Stimulated activated CD8-positive, alpha-beta memory T cell treated with anti-CD3 and anti-CD28 coated beads, Interleukin-7, amount 100 ng/mL, for 1 hour (primary cell): ENCODE measurements at regions not wholly inside any gene's neighbourhood (a gene's known extent, or its start where the extent isn't known, plus 50 kb on each side); places are given as distances from the start of the nearest gene placed in this dataset.

Experiments
- DNase-seq, 2 donors: peaks; one replicate each; pipeline ENCODE4 v3.0.0-alpha.2; 2020; ENCODE audit warnings: low read depth in 2 of 2

DNA sequence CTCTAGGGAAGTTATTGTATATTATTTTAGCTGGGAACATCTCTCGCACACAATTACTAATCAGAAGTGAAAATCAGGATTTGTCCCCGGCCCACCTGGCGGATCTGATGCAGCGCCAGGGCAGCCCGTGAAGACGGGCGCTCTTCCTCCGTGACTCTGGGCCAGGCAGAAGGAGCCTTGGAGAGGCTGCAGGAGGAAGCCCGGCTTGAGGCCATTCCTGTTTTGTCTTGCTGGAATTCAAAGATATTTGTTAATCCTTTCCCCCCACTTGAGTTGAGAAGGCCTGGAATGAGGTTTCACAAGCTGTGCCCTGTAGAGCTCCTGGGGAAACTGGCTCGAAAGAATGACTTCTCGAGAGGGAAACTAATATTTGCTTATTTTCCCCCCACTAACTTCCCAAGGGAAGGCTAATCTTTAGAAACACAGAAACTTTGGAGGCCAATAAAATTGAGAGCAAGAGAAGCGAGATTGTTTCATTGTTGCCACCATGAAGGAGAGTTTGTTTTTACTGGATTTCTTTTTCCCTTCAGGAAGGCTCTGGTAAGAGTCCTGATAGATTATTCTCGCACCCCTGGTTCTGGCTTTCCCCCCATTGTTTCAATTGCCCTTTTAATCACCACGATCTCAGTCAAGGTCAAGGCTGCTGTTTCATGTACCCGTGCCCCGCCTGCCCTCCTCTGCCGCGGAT lies 92.8 kb upstream of the SEPTIN5 start:
- no peak for DNase-seq

DNA sequence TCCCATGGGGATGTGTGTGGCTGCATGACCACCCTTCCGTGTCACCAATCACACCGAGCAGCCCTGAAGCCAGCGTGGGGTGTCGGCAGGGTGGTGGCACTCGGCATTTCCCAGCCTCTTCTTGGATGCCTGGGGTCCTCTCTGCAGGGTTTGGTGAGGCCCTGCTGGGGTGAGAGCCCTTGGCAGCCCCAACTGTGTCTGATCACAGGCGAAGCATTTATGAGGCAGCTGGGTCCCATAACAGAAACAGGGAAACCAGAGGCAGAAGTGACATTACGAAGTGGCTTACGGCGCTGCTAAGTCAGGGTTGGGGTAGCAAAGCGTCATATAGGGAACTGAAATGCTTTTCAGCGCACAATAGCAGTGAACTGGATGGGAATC lies 92.3 kb upstream of the SEPTIN5 start:
- DNase-seq, result no peak

DNA sequence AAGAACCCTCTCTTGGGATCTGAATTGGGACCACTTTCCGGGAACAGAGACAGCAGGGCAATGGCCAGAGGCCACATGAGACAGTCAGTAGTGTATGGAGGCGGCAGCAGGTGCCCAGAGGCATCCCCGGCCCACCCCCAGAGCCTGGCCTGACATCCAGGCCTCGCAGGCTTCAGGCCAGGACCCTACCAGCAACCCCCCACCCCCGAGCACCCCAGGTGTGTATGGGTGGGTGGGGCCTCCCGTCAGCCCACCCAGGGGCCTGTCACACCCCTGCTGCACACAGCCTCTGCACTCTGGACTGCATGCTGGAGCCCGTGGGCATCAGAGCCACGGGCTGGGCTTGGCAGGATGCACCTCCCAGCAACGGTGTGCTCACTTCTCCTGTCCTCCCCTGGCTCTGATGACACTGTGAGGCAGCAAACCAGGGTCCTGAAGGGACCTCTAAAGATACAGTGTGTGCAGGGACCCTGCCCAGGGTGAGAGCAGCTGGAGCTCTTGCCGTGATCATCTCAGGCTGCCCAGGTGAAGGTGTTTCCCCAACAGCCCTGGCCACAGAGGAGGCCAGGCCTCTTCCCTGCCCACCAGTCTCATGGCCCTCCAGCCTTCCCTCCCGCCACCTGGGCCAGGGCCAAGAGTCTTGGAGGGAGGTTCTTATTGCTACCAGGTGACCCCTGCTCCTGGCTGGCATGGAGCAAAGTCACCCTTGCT lies 88.8 kb upstream of the SEPTIN5 start:
- DNase-seq, result no peak

DNA sequence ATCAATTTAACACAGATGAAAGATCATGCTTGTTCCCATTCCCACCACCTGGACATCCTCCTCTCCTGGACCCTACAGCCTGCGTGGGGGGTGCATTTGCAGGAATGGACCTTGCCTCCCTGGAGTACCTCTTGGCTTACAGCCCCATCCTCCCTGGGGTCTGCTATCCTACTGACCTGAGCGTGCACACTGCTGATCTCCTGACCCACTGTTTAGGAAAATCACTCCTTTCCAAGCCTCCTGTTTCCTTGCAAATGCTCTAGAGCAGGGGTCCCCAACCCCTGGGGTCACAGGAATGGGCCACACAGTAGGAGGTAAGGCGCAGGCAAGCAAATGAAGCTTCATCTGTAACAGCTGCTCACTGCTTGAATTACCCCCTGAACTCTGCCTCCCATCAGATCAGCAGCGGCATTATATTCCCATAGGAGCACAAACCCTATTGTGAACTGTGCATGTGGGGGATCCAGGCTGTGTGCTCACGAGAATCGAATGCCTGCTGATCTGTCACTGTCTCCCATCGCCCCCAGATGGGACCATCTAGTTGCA lies 88.2 kb upstream of the SEPTIN5 start:
- DNase-seq, result no peak

DNA sequence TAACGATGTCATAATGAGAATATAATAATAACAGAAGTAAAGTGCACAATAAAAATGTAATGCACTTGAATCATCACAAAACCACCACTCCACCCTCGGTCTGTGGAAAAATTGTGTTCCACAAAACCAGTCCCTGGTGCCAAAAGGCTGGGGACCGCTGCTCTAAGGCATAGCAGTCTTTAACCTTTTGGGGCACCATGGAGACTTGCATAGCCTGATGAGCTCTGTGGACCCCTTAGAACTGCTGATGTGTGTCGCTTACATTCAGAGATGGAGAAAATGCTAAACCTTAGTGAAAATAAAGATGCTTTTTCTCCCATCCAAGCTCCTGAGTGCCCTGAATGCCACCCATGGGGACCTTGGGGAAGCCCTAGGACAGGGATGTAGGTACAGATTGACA lies 87.6 kb upstream of the SEPTIN5 start:
- no peak for DNase-seq

DNA sequence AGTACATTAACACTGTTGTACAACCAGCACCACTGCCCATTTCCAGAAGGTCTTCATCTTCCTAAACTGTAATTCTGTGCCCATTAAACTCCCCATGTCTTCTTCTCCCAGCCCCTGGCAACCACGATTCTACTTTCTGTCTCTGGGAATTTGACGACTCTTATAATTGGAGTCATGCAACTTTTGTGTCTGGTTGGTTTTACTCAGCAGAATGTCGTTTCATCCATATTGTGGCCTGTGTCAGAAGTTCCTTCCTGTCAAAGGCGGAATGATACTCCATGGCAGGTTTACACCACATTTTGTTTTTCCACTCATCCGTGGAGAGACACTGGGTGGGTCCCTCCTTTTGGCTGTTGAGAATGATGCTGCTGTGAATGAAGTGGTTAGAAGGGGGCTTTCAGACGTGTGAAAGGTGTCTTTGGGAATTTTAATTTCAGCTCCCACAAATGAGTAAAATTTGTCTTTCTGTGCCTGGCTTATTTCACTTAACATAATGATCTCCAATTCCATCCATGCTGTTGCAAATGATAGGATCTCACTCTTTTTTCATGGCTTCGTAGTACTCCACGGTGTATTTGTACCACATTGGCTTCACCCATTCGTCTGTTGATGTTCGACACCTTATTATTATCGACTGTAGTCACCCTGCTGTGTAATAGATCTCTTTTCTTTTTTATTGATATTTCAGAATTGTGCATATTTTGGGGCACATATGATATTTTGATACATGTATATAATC lies 86.1 kb upstream of the SEPTIN5 start:
- no peak for DNase-seq

DNA sequence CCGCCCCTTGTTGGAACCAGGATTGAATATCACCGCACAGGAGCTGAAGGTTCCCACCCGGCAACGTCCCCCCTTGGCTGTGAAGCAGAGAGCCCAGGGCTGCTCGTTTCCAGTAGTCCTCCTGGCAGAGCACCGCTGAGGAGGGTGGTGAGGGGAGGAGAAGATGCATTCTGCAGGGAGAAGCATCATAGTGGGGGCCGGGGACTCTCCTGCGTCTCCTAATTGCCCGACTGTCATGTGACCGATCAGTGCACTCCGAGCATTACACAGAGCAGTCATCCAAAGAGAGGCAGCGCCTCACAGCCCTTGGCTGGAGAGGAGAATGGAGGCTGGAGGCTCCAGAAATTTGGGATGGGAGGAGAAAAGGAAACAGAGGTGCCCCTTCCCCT lies 85.0 kb upstream of the SEPTIN5 start:
- DNase-seq, result no peak

DNA sequence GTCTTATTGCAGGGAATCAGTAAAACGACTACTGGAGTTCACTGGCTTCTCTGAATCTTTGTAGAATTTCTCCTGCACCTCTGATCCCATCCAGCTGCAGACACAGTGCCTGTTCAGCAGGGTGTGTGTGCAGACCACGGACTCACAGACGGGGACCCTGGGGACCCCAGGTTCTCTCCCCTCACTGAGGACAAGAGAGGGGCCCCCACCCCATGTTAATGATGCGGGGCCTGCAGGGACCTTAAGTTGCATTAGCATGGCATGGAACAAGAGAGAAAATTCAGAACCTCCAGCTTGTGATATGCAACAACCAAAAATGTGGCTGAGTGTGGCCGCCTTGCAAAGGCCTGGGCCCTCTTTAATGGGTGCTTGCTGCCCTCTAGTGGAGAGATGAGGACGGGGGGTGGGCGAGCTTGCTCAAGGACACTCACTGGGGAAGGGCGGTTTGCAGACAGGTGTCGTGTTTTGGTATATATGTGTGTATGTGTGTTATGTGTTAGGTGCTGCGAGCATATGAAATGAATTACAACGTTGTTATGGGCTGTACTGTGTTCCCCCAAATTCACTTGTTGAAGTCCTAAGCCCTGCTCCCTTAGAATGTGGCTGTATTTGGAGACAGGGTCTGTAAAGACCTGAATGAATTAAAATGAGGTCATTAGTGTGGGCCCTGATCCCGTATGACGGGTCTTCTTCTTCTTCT lies 84.4 kb upstream of the SEPTIN5 start:
- peak; percentile 72 to 76 for DNase-seq

DNA sequence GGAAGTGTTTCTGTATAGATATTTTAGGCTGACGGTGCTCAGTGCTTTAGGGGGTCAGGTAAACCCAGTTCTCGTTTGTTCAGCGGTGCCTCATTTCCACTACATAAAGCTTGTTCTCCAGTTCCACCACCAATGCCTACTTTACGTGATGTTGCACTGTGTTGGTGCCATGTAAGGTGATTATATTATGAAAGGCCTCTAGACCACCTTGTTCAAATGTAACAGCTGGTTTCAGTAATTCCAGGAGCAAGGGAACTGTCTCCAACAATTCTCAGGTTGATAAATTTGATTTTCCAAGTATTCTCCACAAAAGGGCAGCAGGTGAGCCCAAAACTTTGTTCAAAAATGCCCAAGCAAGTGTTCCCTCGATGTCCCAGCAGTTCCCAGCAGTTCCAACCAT lies 83.7 kb upstream of the SEPTIN5 start:
- no peak for DNase-seq

DNA sequence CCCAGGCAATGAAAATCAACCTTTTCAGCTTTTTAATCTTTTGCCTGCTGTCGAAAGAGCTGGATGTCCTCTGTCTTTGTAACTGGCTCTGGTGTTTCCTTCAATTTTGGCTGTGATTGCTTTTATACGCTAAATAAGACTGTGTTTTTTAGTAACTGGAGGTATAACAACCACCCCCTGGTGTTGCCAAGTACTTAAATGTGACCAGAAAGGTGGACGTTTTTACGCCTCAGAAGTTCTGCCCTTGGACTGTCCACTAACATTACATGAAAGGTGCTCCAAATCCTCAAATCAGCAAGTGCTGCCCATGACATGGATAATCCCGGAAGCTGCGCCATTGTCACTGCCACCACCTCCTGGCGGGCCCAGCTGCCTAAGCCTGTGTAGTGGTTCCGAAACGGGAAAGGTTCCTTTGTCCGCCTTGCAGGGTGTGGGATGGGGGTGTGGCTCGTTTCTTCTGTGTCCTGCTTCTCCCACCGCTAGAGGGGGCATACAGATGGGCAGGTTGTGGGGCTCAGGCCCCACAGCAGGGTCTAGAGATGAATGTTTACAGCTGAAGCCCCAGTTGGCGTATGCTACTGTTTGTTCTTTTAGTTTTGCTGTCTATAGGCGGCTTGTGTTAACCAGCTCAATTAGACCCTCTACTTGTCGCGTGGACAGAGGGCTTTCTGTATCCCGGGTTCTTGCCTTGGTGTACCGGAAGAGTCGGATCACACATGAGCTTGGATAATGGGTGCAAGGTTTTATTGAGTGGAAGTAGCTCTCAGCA lies 82.2 kb upstream of the SEPTIN5 start:
- no peak for DNase-seq

DNA sequence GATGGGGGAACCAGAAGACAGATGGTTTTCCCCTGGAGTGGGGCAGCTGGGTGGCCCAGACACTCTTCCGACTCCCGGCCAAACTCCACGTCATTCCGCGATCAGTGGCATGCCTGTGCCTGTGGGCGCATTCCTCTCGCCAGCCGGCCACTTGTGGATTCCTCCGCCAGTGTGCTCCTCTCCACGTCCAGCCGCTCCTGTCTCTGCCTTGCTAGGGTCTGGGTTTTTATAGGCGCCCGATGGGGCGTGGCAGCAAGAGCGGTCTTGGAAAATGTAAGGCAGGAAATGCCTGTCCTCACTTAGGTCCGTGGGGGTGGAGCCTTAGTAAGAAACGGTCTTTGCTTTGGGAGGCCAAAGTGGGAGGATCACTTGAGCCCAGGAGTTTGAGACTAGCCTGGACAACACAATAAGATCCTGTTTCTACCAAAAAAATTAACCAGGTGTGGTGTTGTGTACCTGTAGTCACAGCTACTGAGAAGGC lies 81.6 kb upstream of the SEPTIN5 start:
- DNase-seq, result no peak

DNA sequence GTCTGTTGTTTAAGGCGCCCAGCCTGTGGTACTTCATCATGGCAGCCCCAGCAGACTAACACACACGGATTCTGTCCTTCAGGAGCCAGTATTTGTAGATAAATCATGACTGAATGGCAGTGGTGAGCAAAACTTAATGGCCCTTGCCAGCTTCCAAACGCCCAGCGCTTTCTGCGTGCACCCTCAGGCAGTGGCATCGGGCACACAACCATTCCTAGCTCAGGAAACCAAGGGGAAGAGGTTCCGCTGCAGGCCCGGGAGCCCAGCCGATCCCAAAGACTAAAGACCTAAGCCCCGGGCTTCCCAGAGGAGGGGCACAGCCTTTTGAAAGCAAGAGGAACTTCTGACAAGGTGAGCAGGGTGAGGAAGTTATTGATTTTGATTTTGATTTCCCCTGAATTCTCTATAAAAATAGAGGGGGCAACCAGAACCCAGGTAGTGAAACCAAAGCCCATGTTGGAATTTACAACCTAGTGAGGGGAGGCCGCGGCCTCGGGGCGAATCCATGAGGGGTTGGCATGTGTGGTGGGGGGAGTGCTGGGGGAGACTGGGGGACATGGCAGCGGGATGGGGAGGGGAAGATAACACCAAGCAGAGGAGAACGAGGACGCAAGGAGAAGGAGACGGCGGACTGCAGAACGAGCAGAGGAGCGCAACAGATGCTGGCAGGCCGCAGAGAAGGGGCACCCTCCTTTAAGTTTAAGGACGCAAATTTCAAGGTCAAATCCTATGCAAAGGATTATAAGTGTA lies 79.9 kb upstream of the SEPTIN5 start:
- no peak for DNase-seq

DNA sequence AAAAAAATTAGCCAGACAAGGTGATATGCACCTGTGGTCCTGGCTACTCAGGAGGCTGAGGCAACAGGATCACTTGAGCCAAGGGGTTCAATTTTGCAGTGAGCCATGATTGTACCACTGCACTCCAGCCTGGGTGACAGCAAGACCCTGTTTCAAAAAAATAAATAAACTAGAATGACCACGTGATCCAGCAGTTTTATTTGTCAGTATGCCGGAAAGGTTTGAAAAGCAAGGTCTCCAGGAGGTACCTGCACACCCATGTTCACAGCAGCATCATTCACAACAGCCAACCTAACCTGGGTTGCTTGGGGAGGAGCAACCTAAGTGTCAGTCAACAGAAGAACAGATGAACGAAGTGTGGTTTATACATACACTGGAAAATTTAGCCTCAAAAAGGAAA lies 78.7 kb upstream of the SEPTIN5 start:
- no peak for DNase-seq

DNA sequence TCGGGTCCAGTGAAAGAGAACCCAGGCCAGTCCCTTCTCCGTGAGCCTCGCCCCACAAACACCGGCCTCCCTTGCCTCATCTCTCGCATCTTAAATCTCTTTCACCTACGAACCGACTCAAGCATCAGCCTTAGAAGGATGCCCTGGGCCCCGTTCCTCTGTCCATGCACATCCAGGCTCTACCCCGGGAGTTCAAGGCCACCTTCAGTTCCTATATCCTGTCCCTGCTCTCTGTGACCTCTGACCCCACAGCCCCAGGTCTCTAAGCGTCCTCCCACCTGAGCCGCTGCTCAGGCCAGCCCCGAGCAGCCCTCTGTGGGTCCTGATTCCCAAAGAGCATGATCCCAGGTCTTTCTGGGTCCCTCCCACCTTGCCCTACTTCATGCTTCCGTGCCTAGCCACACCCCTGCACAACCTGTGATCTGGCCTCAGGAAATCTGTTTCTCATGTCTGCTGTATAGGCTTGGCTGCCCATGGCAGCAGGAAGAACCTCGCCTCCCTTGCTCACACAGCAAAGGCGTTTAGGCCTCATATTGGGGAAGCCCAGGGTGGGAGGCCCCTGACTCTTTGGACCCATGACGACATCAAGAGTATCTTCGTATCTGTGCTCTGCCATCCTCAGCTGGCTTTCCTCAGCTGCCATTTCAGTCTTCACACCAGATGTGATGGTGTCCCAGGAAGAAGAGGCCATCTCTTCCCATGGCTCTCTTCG lies 77.5 kb upstream of the SEPTIN5 start:
- DNase-seq, result no peak

DNA sequence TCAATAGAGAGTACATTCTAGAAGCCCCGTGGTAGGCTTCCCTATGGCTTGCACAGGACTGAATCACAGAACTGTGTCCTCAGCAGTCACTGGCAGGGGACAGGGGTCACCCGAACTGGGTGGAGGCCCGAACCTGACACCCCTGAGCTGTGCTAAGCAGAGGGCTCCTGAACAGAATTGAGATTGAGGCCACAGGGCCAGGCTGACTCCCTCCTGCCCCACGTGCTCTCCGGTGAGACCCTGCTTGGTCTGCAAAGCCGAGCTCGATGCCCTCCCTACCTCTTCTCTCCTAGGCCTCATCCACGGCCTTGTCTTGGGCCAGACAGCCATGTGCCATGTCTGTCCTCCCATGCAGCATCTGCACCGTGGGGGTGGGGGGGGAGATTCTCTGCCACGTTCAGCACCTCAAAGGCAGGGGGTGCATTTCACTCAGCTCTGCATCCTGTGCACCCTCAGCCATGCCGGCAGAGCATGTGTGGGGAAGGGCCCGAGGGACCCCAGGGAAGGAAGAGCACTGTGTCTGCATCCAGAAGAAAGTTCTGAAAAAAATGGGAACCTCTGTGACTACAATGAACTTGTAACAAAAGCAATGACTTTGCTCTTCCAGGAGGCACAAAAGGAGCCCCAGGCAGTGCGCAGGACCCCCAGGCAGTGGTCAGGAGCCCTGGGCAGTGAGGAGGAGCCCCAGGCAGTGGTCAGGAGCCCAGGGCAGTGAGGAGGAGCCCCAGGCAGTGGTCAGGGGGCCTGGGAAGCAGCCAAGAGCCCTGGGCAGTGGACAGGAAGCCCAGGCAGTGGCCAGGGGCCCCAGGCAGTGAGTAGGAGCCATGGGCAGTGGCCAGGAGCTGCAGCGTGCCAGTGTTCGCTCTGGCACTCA lies 76.7 kb upstream of the SEPTIN5 start:
- no peak for DNase-seq

DNA sequence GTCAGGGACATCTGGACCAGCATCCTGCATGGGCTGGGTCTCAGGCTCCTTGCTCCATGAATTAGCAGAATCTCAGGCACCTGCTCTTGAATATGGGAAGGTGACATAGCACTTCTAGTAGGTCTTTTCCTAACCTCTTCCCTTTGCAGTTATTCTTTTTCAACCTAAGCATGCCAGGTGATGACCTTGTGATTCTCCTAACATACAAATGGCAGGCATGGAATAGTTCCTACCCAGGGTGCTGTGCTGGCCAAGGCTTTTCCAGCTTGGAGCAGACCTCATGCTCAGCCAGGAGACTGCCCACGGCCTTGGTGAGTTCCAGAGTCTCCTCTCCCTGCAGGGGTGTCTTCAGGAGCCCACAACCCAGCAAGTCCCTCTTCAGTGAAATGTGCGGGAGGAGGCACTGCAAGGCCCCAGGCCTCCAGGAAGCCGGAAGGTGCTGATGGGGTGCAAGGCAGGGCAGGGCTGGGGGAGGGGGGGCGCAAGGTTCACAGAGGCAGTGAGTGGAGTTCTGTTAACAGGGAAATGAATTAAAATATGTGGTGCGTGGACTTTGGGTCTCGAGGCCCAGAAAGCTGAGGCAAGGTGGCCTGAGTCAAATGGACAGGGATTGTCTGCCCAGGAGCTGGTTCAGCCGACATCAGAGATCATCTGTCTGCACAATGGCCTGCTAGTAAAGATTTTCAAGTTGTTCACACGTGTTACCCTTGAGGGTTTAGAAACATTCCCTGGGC lies 75.9 kb upstream of the SEPTIN5 start:
- no peak for DNase-seq

DNA sequence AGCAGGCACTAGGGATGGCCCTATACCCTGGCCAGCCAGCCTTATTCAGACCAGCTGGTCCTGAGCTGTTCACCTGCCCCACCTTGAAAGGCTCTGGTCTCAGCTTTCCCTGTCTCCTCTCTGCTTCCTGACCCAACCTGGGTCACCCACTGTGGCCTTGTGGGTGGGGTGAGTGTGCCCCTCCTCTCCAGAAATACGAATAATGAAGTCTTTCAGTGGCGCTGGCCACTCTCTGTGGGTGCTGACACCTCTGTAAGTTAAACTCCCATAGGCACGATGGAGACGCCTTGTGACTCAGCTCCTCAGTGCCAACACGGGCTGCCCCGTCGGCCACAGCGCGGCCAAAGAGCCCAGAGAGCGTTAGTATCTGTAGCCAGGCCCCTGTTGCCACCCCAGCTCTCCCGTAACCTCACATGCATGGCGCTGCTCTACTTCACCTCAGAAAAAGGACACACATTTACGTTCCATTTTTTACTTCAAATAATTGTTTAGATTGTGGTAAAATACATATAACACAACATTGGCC lies 74.6 kb upstream of the SEPTIN5 start:
- DNase-seq, result no peak

DNA sequence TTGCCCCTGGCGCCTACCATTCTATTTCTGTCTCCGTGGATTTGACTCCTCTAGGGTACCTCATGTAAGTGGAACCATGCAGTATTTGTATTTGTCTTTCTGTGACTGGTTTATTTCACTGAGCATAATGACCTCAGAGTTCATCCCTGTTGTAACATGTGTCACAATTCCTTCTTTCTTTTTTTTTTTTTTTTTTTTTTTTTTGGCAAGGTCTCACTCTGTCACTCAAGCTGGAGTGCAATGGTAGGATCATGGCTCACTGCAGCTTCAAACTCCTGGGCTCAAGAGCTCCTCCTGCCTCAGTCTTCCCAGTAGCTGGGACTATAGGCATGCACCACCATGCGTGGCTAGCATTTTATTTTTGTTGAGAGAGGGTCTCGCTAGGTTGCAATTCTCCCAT lies 74.0 kb upstream of the SEPTIN5 start:
- no peak for DNase-seq
